ENCODE measurements at regions not wholly inside any gene's neighbourhood (a gene's known extent, or its start where the extent isn't known, plus 50 kb on each side); places are given as distances from the start of the nearest gene placed in this dataset.
A peak's percentile ranks its signal among the peaks of the same experiment; 100 is the strongest.

DNA sequence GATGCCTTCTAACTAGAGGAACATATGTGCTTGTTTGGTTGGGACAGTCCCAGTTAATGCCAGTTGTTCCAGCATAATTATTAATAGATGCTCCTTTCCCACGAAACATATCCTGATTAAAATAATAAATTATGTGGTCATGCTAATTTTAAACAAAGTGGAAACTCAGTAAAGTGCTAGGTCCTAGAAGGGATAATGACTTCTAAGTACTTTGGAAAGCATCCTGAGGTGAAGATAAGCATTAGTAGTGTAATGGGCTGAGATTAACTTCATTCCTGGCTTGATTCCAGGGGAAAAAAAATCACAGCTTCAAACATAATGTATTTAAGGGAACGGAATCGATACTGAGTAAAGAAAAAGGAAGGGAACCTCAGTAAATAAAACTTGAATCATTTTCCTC lies 213.7 kb upstream of the SNX2 start (continued):
- TF ChIP-seq, protein P1, sequence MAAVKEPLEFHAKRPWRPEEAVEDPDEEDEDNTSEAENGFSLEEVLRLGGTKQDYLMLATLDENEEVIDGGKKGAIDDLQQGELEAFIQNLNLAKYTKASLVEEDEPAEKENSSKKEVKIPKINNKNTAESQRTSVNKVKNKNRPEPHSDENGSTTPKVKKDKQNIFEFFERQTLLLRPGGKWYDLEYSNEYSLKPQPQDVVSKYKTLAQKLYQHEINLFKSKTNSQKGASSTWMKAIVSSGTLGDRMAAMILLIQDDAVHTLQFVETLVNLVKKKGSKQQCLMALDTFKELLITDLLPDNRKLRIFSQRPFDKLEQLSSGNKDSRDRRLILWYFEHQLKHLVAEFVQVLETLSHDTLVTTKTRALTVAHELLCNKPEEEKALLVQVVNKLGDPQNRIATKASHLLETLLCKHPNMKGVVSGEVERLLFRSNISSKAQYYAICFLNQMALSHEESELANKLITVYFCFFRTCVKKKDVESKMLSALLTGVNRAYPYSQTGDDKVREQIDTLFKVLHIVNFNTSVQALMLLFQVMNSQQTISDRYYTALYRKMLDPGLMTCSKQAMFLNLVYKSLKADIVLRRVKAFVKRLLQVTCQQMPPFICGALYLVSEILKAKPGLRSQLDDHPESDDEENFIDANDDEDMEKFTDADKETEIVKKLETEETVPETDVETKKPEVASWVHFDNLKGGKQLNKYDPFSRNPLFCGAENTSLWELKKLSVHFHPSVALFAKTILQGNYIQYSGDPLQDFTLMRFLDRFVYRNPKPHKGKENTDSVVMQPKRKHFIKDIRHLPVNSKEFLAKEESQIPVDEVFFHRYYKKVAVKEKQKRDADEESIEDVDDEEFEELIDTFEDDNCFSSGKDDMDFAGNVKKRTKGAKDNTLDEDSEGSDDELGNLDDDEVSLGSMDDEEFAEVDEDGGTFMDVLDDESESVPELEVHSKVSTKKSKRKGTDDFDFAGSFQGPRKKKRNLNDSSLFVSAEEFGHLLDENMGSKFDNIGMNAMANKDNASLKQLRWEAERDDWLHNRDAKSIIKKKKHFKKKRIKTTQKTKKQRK (IDR thresholded peaks at IDR 0.05; ENCODE audit: borderline replicate concordance, low read depth, low read length): no peak
- TF ChIP-seq ZNF778 (CRISPR knock-in tag; IDR thresholded peaks at IDR 0.05): no peak
- no peak for TF ChIP-seq POLR2B (IDR thresholded peaks at IDR 0.05; ENCODE audit: low read depth, partially characterized antibody)
- TF ChIP-seq ADNP (tag; IDR thresholded peaks at IDR 0.05): no peak

DNA sequence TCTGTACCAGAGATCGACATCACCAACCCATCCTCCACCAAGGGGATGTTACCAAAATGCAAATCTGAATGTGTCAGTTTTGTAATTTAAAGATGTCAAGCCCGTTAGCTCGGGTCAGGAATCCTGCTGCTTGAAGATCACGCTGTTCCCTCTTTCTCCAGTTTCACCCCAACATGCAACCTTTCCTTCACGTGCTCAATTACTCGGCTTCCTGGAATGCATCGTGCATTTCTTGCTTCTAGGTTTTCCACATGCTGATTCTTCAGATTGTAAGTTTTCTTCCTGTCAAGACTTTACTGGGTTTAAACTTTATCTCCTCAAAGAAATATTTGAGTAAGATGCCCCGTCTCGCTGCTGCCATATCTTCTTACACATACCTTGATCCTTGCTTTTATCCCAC lies 209.5 kb upstream of the SNX2 start:
- no peaks in the 10 kb centered on the region for H3K9me1 ChIP-seq (ENCODE audit: control insufficient read depth, insufficient read depth, low read length)
- intact Hi-C loops (cut with micrococcal nuclease): no loop called here
- FAIRE-seq: no peak
- no peaks in the 10 kb centered on the region for H4K20me1 ChIP-seq (replicated peaks; ENCODE audit: control insufficient read depth, insufficient read depth, low read length)
- no peaks in the 10 kb centered on the region for H3K36me3 ChIP-seq (ENCODE audit: control insufficient read depth, insufficient read depth, low read length)
- H2AFZ ChIP-seq (ENCODE audit: low read depth, low read length): 0 out of 2 replicates have a peak overlapping the region, but pooled peaks have one; percentile 28
- H3K4me1 ChIP-seq (replicated peaks in 1 of 2; ENCODE audit: control insufficient read depth in 2 of 2, insufficient read depth in 2 of 2, low read length in 2 of 2): no peaks in the 10 kb centered on the region
- no peak for ATAC-seq
- no peak overlapping the region for H3K9ac ChIP-seq (ENCODE audit: insufficient read depth in 1 of 2, low read depth in 2 of 2, low read length in 2 of 2)
- no peak for DNase-seq (ENCODE audit: extremely low read depth in 1 of 4, low spot score in 3 of 4)
- WGBS (ENCODE audit: insufficient coverage, low coverage, missing lambda C conversion rate): 0% methylated on average over 9 of the region's 9 CpGs
- H3K9me3 ChIP-seq (replicated peaks; ENCODE audit: control insufficient read depth, insufficient read depth, low read depth, low read length): no peaks in the 10 kb centered on the region
- no TSS peak for BruUV-seq (replicated peaks)
- in situ Hi-C loops (cut with MboI): no loop called here
- H3K4me3 ChIP-seq: no peak overlapping the region
- H3K27me3 ChIP-seq (ENCODE audit: control insufficient read depth in 2 of 2, insufficient read depth in 2 of 2, low read length in 2 of 2): peaks cover 0 to 4% of the 10 kb centered on the region in 2 experiments; a peak in 1 of 5 replicates
- H3K79me2 ChIP-seq (ENCODE audit: control insufficient read depth, insufficient read depth, low read length): no peaks in the 10 kb centered on the region
- ChIA-PET POLR2A (interaction anchor here (1.6 kb wide), 1 partner anchor 8 kb away, joined by 4 read pairs; no protein-coding TSS in a partner anchor), CTCF (ENCODE audit: low intra/inter-chr PET ratio) (no interaction called here)
- H3K27ac ChIP-seq (ENCODE audit: extremely low read depth, low read depth, low read length): no peak overlapping the region
- H3K4me2 ChIP-seq (ENCODE audit: insufficient read depth, low read length): no peak overlapping the region
- TF ChIP-seq, protein P2, sequence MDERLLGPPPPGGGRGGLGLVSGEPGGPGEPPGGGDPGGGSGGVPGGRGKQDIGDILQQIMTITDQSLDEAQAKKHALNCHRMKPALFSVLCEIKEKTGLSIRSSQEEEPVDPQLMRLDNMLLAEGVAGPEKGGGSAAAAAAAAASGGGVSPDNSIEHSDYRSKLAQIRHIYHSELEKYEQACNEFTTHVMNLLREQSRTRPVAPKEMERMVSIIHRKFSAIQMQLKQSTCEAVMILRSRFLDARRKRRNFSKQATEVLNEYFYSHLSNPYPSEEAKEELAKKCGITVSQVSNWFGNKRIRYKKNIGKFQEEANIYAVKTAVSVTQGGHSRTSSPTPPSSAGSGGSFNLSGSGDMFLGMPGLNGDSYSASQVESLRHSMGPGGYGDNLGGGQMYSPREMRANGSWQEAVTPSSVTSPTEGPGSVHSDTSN (CRISPR knock-in tag; IDR thresholded peaks at IDR 0.05; ENCODE audit: low read depth): no peak
- TF ChIP-seq, protein P2 (tag; conservative IDR thresholded peaks at IDR 0.05; ENCODE audit: low read depth): no peak
- TF ChIP-seq, protein P3, sequence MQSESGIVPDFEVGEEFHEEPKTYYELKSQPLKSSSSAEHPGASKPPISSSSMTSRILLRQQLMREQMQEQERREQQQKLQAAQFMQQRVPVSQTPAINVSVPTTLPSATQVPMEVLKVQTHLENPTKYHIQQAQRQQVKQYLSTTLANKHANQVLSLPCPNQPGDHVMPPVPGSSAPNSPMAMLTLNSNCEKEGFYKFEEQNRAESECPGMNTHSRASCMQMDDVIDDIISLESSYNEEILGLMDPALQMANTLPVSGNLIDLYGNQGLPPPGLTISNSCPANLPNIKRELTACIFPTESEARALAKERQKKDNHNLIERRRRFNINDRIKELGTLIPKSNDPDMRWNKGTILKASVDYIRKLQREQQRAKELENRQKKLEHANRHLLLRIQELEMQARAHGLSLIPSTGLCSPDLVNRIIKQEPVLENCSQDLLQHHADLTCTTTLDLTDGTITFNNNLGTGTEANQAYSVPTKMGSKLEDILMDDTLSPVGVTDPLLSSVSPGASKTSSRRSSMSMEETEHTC (IDR thresholded peaks at IDR 0.05): no peak
- TF ChIP-seq, protein P4, sequence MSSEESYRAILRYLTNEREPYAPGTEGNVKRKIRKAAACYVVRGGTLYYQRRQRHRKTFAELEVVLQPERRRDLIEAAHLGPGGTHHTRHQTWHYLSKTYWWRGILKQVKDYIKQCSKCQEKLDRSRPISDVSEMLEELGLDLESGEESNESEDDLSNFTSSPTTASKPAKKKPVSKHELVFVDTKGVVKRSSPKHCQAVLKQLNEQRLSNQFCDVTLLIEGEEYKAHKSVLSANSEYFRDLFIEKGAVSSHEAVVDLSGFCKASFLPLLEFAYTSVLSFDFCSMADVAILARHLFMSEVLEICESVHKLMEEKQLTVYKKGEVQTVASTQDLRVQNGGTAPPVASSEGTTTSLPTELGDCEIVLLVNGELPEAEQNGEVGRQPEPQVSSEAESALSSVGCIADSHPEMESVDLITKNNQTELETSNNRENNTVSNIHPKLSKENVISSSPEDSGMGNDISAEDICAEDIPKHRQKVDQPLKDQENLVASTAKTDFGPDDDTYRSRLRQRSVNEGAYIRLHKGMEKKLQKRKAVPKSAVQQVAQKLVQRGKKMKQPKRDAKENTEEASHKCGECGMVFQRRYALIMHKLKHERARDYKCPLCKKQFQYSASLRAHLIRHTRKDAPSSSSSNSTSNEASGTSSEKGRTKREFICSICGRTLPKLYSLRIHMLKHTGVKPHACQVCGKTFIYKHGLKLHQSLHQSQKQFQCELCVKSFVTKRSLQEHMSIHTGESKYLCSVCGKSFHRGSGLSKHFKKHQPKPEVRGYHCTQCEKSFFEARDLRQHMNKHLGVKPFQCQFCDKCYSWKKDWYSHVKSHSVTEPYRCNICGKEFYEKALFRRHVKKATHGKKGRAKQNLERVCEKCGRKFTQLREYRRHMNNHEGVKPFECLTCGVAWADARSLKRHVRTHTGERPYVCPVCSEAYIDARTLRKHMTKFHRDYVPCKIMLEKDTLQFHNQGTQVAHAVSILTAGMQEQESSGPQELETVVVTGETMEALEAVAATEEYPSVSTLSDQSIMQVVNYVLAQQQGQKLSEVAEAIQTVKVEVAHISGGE (CRISPR knock-in tag; IDR thresholded peaks at IDR 0.05): no peak
- TF ChIP-seq CBX3 (IDR thresholded peaks at IDR 0.05; ENCODE audit: borderline replicate concordance in 1 of 2, low read length in 2 of 2): no peak
